ENCODE measurements at regions not wholly inside any gene's neighbourhood (a gene's known extent, or its start where the extent isn't known, plus 50 kb on each side); places are given as distances from the start of the nearest gene placed in this dataset.

- in situ Hi-C loops (cut with HindIII; ENCODE audit: low sequenced_read_pairs), result no loop called here
- no peak for TF ChIP-seq CTCF (IDR thresholded peaks at IDR 0.05; ENCODE audit: low read depth, low read length, missing control alignments)
- no peak for DNase-seq (ENCODE audit: low read depth)
- H3K4me3 ChIP-seq (ENCODE audit: low read depth, low read length), result no peak overlapping the region
Measured at GRCh38 chr7:9023675-9024294, 590.4 kb downstream of the NXPH1 start.

- H3K4me3 ChIP-seq (ENCODE audit: low read depth, low read length), result no peak overlapping the region
- no peak for DNase-seq (ENCODE audit: low read depth)
- in situ Hi-C loops (cut with HindIII; ENCODE audit: low sequenced_read_pairs), result no loop called here
- TF ChIP-seq CTCF (IDR thresholded peaks at IDR 0.05; ENCODE audit: low read depth, low read length, missing control alignments), result no peak
Measured at GRCh38 chr7:9026121-9026520, 592.7 kb downstream of the NXPH1 start.

GRCh38 chr7:9028012-9028411, 594.6 kb downstream of the NXPH1 start:
- TF ChIP-seq CTCF (IDR thresholded peaks at IDR 0.05; ENCODE audit: low read depth, low read length, missing control alignments), result no peak
- in situ Hi-C loops (cut with HindIII; ENCODE audit: low sequenced_read_pairs), result no loop called here
- no peak for DNase-seq (ENCODE audit: low read depth)
- H3K4me3 ChIP-seq (ENCODE audit: low read depth, low read length), result no peak overlapping the region

- no peak for DNase-seq (ENCODE audit: low read depth)
- in situ Hi-C loops (cut with HindIII; ENCODE audit: low sequenced_read_pairs), result no loop called here
- H3K4me3 ChIP-seq (ENCODE audit: low read depth, low read length), result no peak overlapping the region
- no peak for TF ChIP-seq CTCF (IDR thresholded peaks at IDR 0.05; ENCODE audit: low read depth, low read length, missing control alignments)
Measured at GRCh38 chr7:9029681-9030530, 596.5 kb downstream of the NXPH1 start.

- H3K4me3 ChIP-seq (ENCODE audit: low read depth, low read length), result no peak overlapping the region
- in situ Hi-C loops (cut with HindIII; ENCODE audit: low sequenced_read_pairs), result no loop called here
- no peak for DNase-seq (ENCODE audit: low read depth)
- no peak for TF ChIP-seq CTCF (IDR thresholded peaks at IDR 0.05; ENCODE audit: low read depth, low read length, missing control alignments)
Measured at GRCh38 chr7:9030976-9031375, 597.6 kb downstream of the NXPH1 start.

GRCh38 chr7:9031386-9031785, 598.0 kb downstream of the NXPH1 start:
- in situ Hi-C loops (cut with HindIII; ENCODE audit: low sequenced_read_pairs), result no loop called here
- no peak for DNase-seq (ENCODE audit: low read depth)
- TF ChIP-seq CTCF (IDR thresholded peaks at IDR 0.05; ENCODE audit: low read depth, low read length, missing control alignments), result no peak
- no peak overlapping the region for H3K4me3 ChIP-seq (ENCODE audit: low read depth, low read length)

Data from astrocyte of the cerebellum (primary cell).